ENCODE measurements at regions not wholly inside any gene's neighbourhood (a gene's known extent, or its start where the extent isn't known, plus 50 kb on each side); places are given as distances from the start of the nearest gene placed in this dataset.
"Not testable (repeated sequence)": the region's sequence is repeated elsewhere in the genome, so short reads cannot be mapped to it uniquely, and the experiment has no call there.

DNA sequence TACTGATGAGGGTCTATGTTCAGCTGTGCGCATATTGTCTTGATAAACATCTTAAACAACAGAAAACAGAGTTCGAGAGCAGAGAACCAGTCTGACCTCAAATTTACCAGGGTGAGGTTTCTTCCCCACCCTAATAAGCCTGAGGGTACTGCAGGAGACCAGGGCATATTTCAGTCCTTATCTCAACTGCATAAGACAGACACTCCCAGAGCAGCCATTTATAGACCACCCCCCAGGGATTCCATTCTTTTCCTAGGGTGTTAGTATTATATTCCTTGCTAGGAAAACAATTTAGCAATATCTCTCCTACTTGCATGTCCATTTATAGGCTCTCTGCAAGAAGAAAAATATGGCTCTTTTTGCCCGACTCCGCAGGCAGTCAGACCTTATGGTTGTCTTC lies 89.5 kb upstream of the POMZP3 start:
- DNase-seq (ENCODE audit: low read depth) = not testable (repeated sequence)

DNA sequence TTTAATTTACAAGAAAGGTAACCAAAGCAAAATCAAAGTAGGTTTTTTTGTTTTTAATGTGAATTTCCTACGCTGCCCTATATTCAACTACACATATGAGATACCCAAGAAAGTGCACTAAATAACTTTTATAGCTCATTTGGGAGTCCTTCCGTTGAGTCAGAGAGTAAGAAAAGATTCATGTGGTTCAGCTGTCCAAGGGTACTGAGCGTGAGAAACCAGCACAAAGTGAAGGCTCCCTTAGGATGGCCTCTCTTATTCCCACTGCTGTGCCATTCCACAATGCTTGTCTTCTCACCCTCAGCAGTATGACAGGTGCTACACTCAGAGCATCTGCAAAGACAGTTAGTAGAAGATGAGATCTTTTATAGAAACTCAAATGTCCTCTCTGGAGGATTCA lies 85.8 kb upstream of the POMZP3 start:
- not testable (repeated sequence) for DNase-seq (ENCODE audit: low read depth)

GRCh38 chr7:76711648-76712047 lies 84.6 kb upstream of the POMZP3 start:
- DNase-seq (ENCODE audit: low read depth) = not testable (repeated sequence)

DNA sequence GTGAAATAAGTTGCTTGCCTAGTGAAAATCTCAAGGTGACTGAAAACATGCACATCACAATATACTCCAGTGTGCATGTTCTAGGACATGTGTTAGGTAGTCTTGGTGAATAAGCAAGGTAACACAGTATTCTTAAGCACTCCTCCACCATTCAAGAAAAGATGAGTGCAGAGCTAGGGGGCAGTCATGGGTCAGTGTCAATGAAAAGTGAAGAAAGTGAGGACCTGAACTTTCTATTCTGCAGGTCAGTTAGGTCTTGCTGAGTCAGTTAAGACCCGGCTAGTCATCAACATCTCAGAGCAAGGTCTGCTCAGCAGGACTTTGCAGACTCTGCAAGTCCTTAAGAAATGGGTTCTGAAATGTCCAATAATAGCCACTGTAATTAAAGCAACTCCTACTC lies 82.6 kb upstream of the POMZP3 start:
- not testable (repeated sequence) for DNase-seq (ENCODE audit: low read depth)

- not testable (repeated sequence) for DNase-seq (ENCODE audit: low read depth)
Observed at GRCh38 chr7:76708446-76708845, 81.4 kb upstream of the POMZP3 start.

- not testable (repeated sequence) for DNase-seq (ENCODE audit: low read depth)
Observed at GRCh38 chr7:76703815-76704214, 76.7 kb upstream of the POMZP3 start.

DNA sequence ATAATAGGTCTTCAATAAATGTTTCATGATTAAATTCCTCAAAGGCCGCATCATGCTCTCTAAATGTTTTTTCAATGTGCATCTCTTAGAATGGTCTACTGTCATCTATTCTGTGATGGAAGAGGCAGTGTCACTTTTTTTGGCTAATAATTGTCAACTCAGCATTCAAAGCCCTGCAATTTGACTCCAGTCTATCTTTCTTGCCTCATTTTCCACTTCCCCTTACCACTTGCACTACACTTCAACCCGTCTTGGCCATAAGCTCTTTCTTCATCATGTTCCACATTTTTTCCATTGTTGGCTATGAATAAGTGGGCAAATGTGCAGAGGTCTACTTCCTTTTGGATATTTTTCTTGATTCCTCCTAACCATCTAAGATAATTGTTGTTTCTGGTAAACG lies 59.2 kb upstream of the POMZP3 start:
- not testable (repeated sequence) for DNase-seq (ENCODE audit: low read depth)

- DNase-seq (ENCODE audit: low read depth) = not testable (repeated sequence)
Observed at GRCh38 chr7:76684737-76685136, 57.7 kb upstream of the POMZP3 start.

DNA sequence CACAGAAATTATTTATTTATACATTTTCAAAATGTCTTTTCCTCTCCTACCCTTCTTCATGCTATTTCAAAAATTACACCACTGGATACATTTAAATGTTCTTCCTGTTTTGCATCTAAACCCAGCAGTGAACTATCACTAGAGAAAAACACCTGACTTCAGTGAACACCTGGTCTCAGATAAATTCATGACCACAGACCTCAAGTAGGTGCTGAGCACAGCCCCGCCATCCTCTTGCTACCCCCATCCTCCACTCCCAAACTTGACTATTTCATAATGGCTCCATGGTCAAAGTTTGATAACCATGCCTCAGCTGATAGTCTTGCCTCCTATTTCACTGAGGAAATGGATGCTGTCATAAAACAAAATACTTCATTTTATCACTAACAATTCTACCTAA lies 56.6 kb upstream of the POMZP3 start:
- DNase-seq (ENCODE audit: low read depth) = not testable (repeated sequence)

DNA sequence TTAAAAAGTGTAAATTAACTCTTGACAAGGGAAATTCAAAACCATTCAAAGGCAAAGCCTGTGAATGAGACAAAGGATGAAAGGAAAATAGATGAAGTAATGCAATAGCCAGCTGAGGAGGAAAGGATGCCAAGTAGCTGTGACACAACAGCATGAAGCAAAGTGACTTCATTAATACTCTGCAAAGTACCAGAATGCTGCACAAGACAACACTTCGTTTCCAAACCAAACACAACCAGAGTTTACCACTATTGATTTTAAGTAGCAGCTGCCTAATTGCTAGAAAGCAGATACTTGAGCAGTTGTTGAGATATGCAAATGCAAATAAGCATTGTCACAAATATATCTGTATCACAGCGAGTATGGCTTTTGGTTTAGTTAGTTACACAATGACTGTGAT lies 54.7 kb upstream of the POMZP3 start:
- DNase-seq (ENCODE audit: low read depth) = not testable (repeated sequence)

DNA sequence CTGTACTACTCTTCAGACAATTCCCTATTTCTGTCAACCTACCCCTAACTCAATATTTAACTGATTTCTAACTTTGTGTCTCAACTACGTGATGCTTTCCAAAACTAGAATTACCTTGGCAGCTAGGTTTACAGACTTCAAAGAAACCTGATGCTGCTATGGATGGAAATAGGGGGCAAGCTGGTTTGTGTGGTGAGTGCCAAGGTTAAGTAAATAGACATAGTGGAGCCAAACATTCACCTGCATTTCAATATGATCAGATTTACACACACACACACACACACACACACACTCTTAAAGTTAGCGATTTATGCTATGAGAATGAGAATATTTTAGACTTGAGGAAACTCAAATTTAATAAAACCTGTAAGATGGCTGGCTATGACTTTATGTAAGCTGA lies 52.1 kb upstream of the POMZP3 start:
- not testable (repeated sequence) for DNase-seq (ENCODE audit: low read depth)

DNA sequence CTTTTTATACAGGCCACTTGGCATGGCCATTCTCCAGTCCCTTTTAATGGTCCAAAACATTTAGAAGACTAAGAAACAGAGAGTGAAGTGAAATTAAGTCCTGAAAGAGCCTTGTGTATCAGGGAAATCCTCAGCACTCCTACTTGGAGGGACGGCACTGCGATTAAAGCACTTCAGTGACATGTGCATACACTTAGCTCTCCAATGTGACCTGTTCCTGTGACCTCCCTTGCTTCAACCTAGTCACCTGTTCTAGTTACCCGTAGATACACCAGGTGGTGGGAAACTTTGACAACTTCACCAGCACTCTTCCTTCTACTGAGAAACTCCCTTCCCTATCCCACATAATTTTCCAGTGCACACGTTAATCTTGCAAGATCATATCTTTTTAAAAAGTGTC lies 51.4 kb upstream of the POMZP3 start:
- DNase-seq (ENCODE audit: low read depth) = not testable (repeated sequence)

DNA sequence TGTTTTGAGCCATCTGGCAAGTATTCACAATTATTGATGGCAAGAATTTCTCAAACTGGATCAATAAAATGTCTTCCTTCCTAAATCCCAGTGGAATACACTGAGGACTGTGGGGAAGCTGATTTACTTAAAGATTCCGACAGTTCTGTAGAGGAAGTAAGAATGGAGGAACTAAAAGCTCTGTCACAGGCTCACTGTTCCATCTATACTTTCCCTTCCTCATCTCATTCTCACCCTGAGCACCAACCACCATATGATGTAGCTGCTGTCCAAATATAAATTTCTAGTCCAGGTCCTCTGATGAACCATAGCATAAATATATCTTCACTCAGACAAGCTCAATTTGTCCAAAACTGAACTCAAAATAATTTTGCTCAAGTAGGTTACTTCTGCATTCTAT lies 49.8 kb upstream of the POMZP3 start:
- DNase-seq (ENCODE audit: low read depth) = not testable (repeated sequence)
